Activated effector memory CD4-positive, alpha-beta T cell treated with anti-CD3 and anti-CD28 coated beads, Interleukin-2, amount 50 U/mL, for 16 hours (primary cell): ENCODE measurements at regions not wholly inside any gene's neighbourhood (a gene's known extent, or its start where the extent isn't known, plus 50 kb on each side); places are given as distances from the start of the nearest gene placed in this dataset.
"Not testable (repeated sequence)": the region's sequence is repeated elsewhere in the genome, so short reads cannot be mapped to it uniquely, and the experiment has no call there.

Source experiments
- DNase-seq: peaks from one replicate; pipeline ENCODE4 v3.0.0-alpha.2; 2020

GRCh38 chr6:160804639-160805038 lies 102.6 kb downstream of the PLG start:
- no peak for DNase-seq

- DNase-seq, result no peak
Observed at GRCh38 chr6:160808263-160808662, 106.2 kb downstream of the PLG start.

GRCh38 chr6:160810238-160810637 lies 108.2 kb downstream of the PLG start:
- DNase-seq, result no peak

- no peak for DNase-seq
Observed at GRCh38 chr6:160812097-160812496, 110.1 kb downstream of the PLG start.

GRCh38 chr6:160818934-160819333 lies 116.9 kb downstream of the PLG start:
- DNase-seq, result no peak

GRCh38 chr6:160820661-160821060 lies 118.6 kb downstream of the PLG start:
- not testable (repeated sequence) for DNase-seq

GRCh38 chr6:160831739-160832138 lies 129.7 kb downstream of the PLG start:
- DNase-seq, result no peak

GRCh38 chr6:160832422-160832821 lies 130.4 kb downstream of the PLG start:
- DNase-seq, result no peak

- DNase-seq, result no peak
Observed at GRCh38 chr6:160837146-160837545, 135.1 kb downstream of the PLG start.

GRCh38 chr6:160851031-160851430 lies 140.5 kb upstream of the MAP3K4 start:
- DNase-seq, result no peak

- no peak for DNase-seq
Observed at GRCh38 chr6:160853946-160854345, 137.6 kb upstream of the MAP3K4 start.

- no peak for DNase-seq
Observed at GRCh38 chr6:160858886-160859285, 132.7 kb upstream of the MAP3K4 start.

- DNase-seq, result no peak
Observed at GRCh38 chr6:160859822-160860221, 131.7 kb upstream of the MAP3K4 start.

GRCh38 chr6:160861824-160862223 lies 129.7 kb upstream of the MAP3K4 start:
- no peak for DNase-seq

GRCh38 chr6:160863782-160864181 lies 127.8 kb upstream of the MAP3K4 start:
- no peak for DNase-seq

- no peak for DNase-seq
Observed at GRCh38 chr6:160871320-160871719, 120.2 kb upstream of the MAP3K4 start.

GRCh38 chr6:160881148-160881808 lies 110.3 kb upstream of the MAP3K4 start:
- DNase-seq, result no peak

- no peak for DNase-seq
Observed at GRCh38 chr6:160882006-160882405, 109.6 kb upstream of the MAP3K4 start.

- no peak for DNase-seq
Observed at GRCh38 chr6:160882791-160883279, 108.7 kb upstream of the MAP3K4 start.

GRCh38 chr6:160883560-160883959 lies 108.0 kb upstream of the MAP3K4 start:
- DNase-seq, result no peak

GRCh38 chr6:160883999-160884398 lies 107.6 kb upstream of the MAP3K4 start:
- no peak for DNase-seq

GRCh38 chr6:160889148-160889547 lies 102.4 kb upstream of the MAP3K4 start:
- DNase-seq, result not testable (repeated sequence)

GRCh38 chr6:160891690-160892089 lies 99.9 kb upstream of the MAP3K4 start:
- no peak for DNase-seq

- no peak for DNase-seq
Observed at GRCh38 chr6:160895562-160895961, 96.0 kb upstream of the MAP3K4 start.
